ENCODE measurements at regions not wholly inside any gene's neighbourhood (a gene's known extent, or its start where the extent isn't known, plus 50 kb on each side); places are given as distances from the start of the nearest gene placed in this dataset.

GRCh38 chr9:89744730-89745129 is 139.9 kb downstream of the GADD45G start:
- H3K27ac ChIP-seq = no peak overlapping the region

DNA sequence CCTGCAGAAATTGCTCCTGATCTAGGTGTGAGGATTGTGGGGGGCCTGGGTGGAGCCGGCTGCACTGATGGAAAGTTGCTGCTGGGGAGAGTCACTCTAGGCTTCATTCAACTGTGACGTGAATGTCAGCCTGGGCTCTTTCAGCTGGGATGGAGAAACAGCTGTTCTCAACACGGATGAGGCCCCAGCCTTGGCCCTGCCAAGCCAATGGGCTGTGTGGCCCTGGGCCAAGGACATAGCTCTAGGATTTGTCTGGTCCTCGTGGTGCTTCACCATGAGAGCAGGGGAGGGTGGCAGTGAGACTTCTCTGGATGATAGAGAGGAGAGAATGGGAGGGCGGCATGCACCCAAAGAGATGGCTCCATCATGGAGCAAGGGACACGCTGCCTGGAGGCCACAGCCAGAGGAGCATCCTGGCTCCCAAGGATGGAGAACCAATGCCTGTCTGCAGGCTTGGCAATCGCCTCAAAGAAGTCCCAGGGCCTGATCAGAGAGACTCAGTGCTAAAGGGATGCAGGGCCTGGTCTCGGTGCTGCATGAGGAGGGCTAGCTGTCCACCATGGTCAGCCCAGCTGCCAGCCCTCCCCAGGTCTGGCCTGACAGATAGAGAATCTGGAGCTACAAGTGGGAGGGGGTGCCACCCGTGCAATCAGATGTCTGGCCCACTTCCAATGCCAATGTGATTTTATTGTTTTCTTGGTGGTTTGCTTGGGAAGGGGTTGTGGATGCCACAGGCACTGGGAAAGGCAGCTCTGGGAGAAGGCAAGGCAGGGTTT is 141.0 kb downstream of the GADD45G start:
- in situ Hi-C loops (cut with MboI; ENCODE audit: low pct_ligation_motif_present in 1 of 4, low pct_unique_long_range_greater_than_20kb in 1 of 4, low sequenced_read_pairs in 3 of 4) (no loop called here), intact Hi-C loops (cut with DNase I; ENCODE audit: low total_unique reads) (no loop called here)
- H3K9me3 ChIP-seq = no peaks in the 10 kb centered on the region
- no peaks in the 10 kb centered on the region for H3K36me3 ChIP-seq
- peaks cover 0 to 25% (median 10%) of the 10 kb centered on the region in 4 donors for H3K4me1 ChIP-seq
- H3K27ac ChIP-seq = peak overlapping the region in 1 of 4 donors; percentile 36
- TF ChIP-seq POLR2AphosphoS5 (IDR thresholded peaks at IDR 0.05) (no peak), EP300 (IDR thresholded peaks at IDR 0.05; ENCODE audit: low read depth) (no peak), CTCF (IDR thresholded peaks at IDR 0.05) (no peak), POLR2A (IDR thresholded peaks at IDR 0.05) (no peak)
- H3K4me3 ChIP-seq = no peak overlapping the region
- DNase-seq = no peak
- WGBS, 2 donors (ENCODE audit: low coverage in 1 of 2) = 82% methylated on average over 3 to 9 of the region's 9 CpGs
- H3K27me3 ChIP-seq = no peaks in the 10 kb centered on the region

More at GRCh38 chr9:89744730-89745129, 139.9 kb downstream of the GADD45G start:
- no peak overlapping the region for H3K4me3 ChIP-seq
- no peaks in the 10 kb centered on the region for H3K27me3 ChIP-seq
- no peaks in the 10 kb centered on the region for H3K9me3 ChIP-seq
- H3K4me1 ChIP-seq = peaks cover 0 to 31% (median 12%) of the 10 kb centered on the region in 4 donors
- no peak for TF ChIP-seq POLR2A (IDR thresholded peaks at IDR 0.05)
- TF ChIP-seq CTCF (IDR thresholded peaks at IDR 0.05) = no peak
- TF ChIP-seq EP300 (IDR thresholded peaks at IDR 0.05; ENCODE audit: low read depth) = no peak
- TF ChIP-seq POLR2AphosphoS5 (IDR thresholded peaks at IDR 0.05) = no peak
- in situ Hi-C loops (cut with MboI; ENCODE audit: low pct_ligation_motif_present in 1 of 4, low pct_unique_long_range_greater_than_20kb in 1 of 4, low sequenced_read_pairs in 3 of 4) = no loop called here
- DNase-seq = no peak
- intact Hi-C loops (cut with DNase I; ENCODE audit: low total_unique reads) = no loop called here
- no peaks in the 10 kb centered on the region for H3K36me3 ChIP-seq
- 89% methylated on average over 3 of the region's 3 CpGs; no CpG with 5 or more reads in 1 of the 2 donors for WGBS, 2 donors (ENCODE audit: low coverage in 1 of 2)

DNA sequence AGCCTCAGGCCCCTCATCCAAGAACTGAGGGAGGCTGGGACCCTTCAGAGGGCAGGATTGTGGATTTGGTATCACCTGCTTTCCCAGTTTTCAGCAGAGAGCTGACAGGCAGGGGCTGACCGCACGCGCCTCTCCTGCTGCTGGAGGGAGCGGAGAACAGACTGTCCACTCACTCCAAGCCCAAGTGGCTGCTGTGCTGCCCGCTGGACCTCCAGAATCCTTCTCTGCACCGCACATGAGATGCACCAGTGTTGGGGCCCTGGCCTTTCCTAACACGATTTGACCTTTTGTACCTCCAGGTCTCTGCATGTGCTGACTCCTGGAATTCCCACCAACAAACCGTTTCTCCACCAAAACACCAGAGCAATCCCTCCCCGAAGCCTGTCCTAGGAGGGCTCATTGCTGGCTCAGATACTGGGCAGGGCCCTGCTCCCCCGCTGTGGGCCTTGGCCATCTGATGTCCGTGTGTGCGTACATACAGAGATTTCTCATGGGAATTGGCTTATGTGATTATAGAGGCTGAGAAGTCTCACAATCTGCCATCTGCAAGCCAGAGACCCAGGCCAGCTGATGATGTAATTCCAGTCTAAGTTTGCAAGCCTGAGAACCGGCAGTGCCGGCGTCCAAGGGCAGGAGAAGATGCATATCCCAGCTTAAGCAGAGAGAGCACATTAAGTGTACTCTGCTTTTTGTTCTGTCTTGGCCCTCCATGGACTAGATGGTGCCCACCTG is 141.7 kb downstream of the GADD45G start:
- Histone ChIP-seq H3K27ac (peak overlapping the region in 1 of 4 donors; percentile 36), H3K36me3 (no peaks in the 10 kb centered on the region), H3K4me3 (no peak overlapping the region), H3K27me3 (no peaks in the 10 kb centered on the region), H3K4me1 (peaks cover 0 to 19% (median 8%) of the 10 kb centered on the region in 4 donors), H3K9me3 (no peaks in the 10 kb centered on the region)
- in situ Hi-C loops (cut with MboI; ENCODE audit: low pct_ligation_motif_present in 1 of 4, low pct_unique_long_range_greater_than_20kb in 1 of 4, low sequenced_read_pairs in 3 of 4) = no loop called here
- 66% methylated on average over 15 of the region's 15 CpGs; no CpG with 5 or more reads in 1 of the 2 donors for WGBS, 2 donors (ENCODE audit: low coverage in 1 of 2)
- no peak for TF ChIP-seq CTCF (IDR thresholded peaks at IDR 0.05)
- no peak for TF ChIP-seq POLR2AphosphoS5 (IDR thresholded peaks at IDR 0.05)
- no peak for TF ChIP-seq EP300 (IDR thresholded peaks at IDR 0.05; ENCODE audit: low read depth)
- TF ChIP-seq POLR2A (IDR thresholded peaks at IDR 0.05) = no peak
- intact Hi-C loops (cut with DNase I; ENCODE audit: low total_unique reads) = no loop called here
- no peak for DNase-seq

- no peak for TF ChIP-seq POLR2AphosphoS5 (IDR thresholded peaks at IDR 0.05)
- TF ChIP-seq POLR2A (IDR thresholded peaks at IDR 0.05) = no peak
- no peak for TF ChIP-seq CTCF (IDR thresholded peaks at IDR 0.05)
- TF ChIP-seq EP300 (IDR thresholded peaks at IDR 0.05; ENCODE audit: low read depth) = no peak
- H3K9me3 ChIP-seq = no peaks in the 10 kb centered on the region
- no peak overlapping the region for H3K4me3 ChIP-seq
- H3K27me3 ChIP-seq = no peaks in the 10 kb centered on the region
- no peak for DNase-seq
- 85% methylated on average over 13 of the region's 13 CpGs; no CpG with 5 or more reads in 1 of the 2 donors for WGBS, 2 donors (ENCODE audit: low coverage in 1 of 2)
- peaks cover 0 to 14% (median 7%) of the 10 kb centered on the region in 4 donors for H3K4me1 ChIP-seq
- intact Hi-C loops (cut with DNase I; ENCODE audit: low total_unique reads) = no loop called here
- peak overlapping the region in 1 of 4 donors; percentile 20 for H3K27ac ChIP-seq
- H3K36me3 ChIP-seq = no peaks in the 10 kb centered on the region
- in situ Hi-C loops (cut with MboI; ENCODE audit: low pct_ligation_motif_present in 1 of 4, low pct_unique_long_range_greater_than_20kb in 1 of 4, low sequenced_read_pairs in 3 of 4) = no loop called here
Observed at GRCh38 chr9:89747596-89747995, 142.8 kb downstream of the GADD45G start.
